HepG2 (cell line): ENCODE measurements at regions not wholly inside any gene's neighbourhood (a gene's known extent, or its start where the extent isn't known, plus 50 kb on each side); places are given as distances from the start of the nearest gene placed in this dataset.

Source experiments
- ATAC-seq: fragments of 200-7000 bp; cut with Tn5 transposase; 3 replicates; pipeline ENCODE4 v1.9.1; 2020; ENCODE audit warnings: mild to moderate bottlenecking, moderate library complexity
- BruUV-seq: library from RNA; stranded (reverse); fragments of 400-500 nt; replicated peaks from 2 replicates; lab custom pipeline; 2021; lab: Mats Ljungman, UMichigan
- CTCF ChIA-PET: fragments of 300-600 bp; formaldehyde crosslinking; extraction: SDS; loops from one replicate; lab custom pipeline; 2021; ENCODE audit warnings: low total read pairs, inconsistent platforms, low intra/inter-chr PET ratio; lab: Yijun Ruan, JAX
- POLR2A ChIA-PET: fragments of 350-600 bp; sonication (Branson Sonifier 250); formaldehyde crosslinking; loops from one replicate; lab custom pipeline; 2020; ENCODE audit warnings: antibody characterized with exemption, inconsistent platforms; lab: Yijun Ruan, JAX
- DNase-seq: peaks from one replicate; pipeline ENCODE4 v3.0.0-alpha.2; 2015; ENCODE audit warnings: low spot score
- FAIRE-seq: peaks from 3 replicates; lab custom pipeline; 2011; peaks lifted over from hg19 to GRCh38; lab: Jason Lieb, UNC
- H2AFZ ChIP-seq: one replicate; pipeline ENCODE4 v1.6.1; 2011; ENCODE audit warnings: low read length, inconsistent platforms
- H3K27ac ChIP-seq: fragments of 300-600 bp; 3 replicates; pipeline ENCODE4 v1.8.0; 2011; ENCODE audit warnings: mixed run types, mild to moderate bottlenecking, mixed read lengths, low read length, inconsistent platforms; ENCODE audit not compliant: insufficient read depth; ENCODE audit errors: extremely low read length
- H3K27me3 ChIP-seq, 2 experiments: fragments of 200-600 bp in 1 of 2; 2 replicates in 1 of 2; 3 replicates in 1 of 2; pipeline versions ENCODE4 v1.6.0 to v1.8.0; 2011; ENCODE audit warnings: low read length in 2 of 2, mild to moderate bottlenecking in 2 of 2, moderate library complexity in 2 of 2, inconsistent platforms in 1 of 2; ENCODE audit not compliant: insufficient read depth in 2 of 2, control insufficient read depth in 1 of 2
- H3K36me3 ChIP-seq, 2 experiments: fragments of 200-600 bp in 1 of 2; replicated peaks in 1 of 2; 2 replicates in 1 of 2; 3 replicates in 1 of 2; pipeline versions ENCODE4 v1.5.1 to v1.8.0; 2011; ENCODE audit warnings: low read length in 2 of 2, inconsistent platforms in 1 of 2; ENCODE audit not compliant: insufficient read depth in 2 of 2, control insufficient read depth in 1 of 2
- H3K4me1 ChIP-seq: 2 replicates; pipeline ENCODE4 v1.5.1; 2012; ENCODE audit warnings: low read length, inconsistent platforms; ENCODE audit not compliant: insufficient read depth
- H3K4me2 ChIP-seq: 2 replicates; pipeline ENCODE4 v1.6.0; 2011; ENCODE audit warnings: low read depth, low read length, inconsistent platforms
- H3K4me3 ChIP-seq, 3 experiments: fragments of 200-600 bp in 1 of 3; sonication (generic), shearing (Covaris generic) in 1 of 3; replicated peaks in 1 of 3; 2 replicates each; pipeline ENCODE4 v1.5.1; 2011 to 2016; ENCODE audit warnings: low read length in 3 of 3, inconsistent platforms in 2 of 3, low read depth in 2 of 3, mild to moderate bottlenecking in 2 of 3, control low read depth in 1 of 3, mixed read lengths in 1 of 3; ENCODE audit not compliant: insufficient read depth in 1 of 3
- H3K79me2 ChIP-seq: one replicate; pipeline ENCODE4 v1.6.1; 2011; ENCODE audit warnings: low read length, inconsistent platforms; ENCODE audit not compliant: insufficient read depth
- H3K9ac ChIP-seq: 2 replicates; pipeline ENCODE4 v1.6.0; 2011; ENCODE audit warnings: mild to moderate bottlenecking, low read depth, low read length, inconsistent platforms; ENCODE audit not compliant: insufficient read depth
- H3K9me3 ChIP-seq: 2 replicates; pipeline ENCODE4 v1.5.1; 2012; ENCODE audit warnings: mild to moderate bottlenecking, low read length
- H4K20me1 ChIP-seq: 2 replicates; pipeline ENCODE4 v1.6.0; 2011; ENCODE audit warnings: inconsistent platforms, mild to moderate bottlenecking, low read length, moderate library complexity; ENCODE audit not compliant: insufficient read depth
- CCDC6 ChIP-seq: sonication (generic); formaldehyde crosslinking; IDR thresholded peaks from 2 replicates; pipeline ENCODE4 v1.8.1; 2022; ENCODE audit warnings: mild to moderate bottlenecking, missing genetic modification reagents, moderate library complexity
- EP300 ChIP-seq, 3 experiments: sonication (generic) in 1 of 3; formaldehyde crosslinking in 1 of 3; IDR thresholded peaks; 2 replicates each; pipeline versions ENCODE4 v1.5.1 to v1.6.1; 2011 to 2020; ENCODE audit warnings: low read depth in 2 of 3, low read length in 2 of 3, borderline replicate concordance in 1 of 3, improper control_type of control experiment in 1 of 3, mild to moderate bottlenecking in 1 of 3, missing genetic modification reagents in 1 of 3, moderate library complexity in 1 of 3
- FOXA3 ChIP-seq: IDR thresholded peaks from 2 replicates; pipeline ENCODE4 v1.6.1; 2016; ENCODE audit warnings: missing genetic modification reagents, missing compliant biosample characterization
- GABPB1 ChIP-seq: IDR thresholded peaks from 2 replicates; pipeline ENCODE4 v1.6.1; 2016; ENCODE audit warnings: mild to moderate bottlenecking, missing genetic modification reagents, moderate library complexity, missing compliant biosample characterization
- HDAC1 ChIP-seq: sonication (generic); formaldehyde crosslinking; IDR thresholded peaks from 2 replicates; pipeline ENCODE4 v1.5.1; 2020; ENCODE audit warnings: mild to moderate bottlenecking, missing genetic modification reagents
- KLF12 ChIP-seq: sonication (generic); formaldehyde crosslinking; IDR thresholded peaks from 2 replicates; pipeline ENCODE4 v1.4.0; 2020; ENCODE audit warnings: missing genetic modification reagents, borderline replicate concordance
- KLF15 ChIP-seq: sonication (generic); formaldehyde crosslinking; IDR thresholded peaks from 2 replicates; pipeline ENCODE4 v1.8.1; 2023; ENCODE audit warnings: borderline replicate concordance, mild to moderate bottlenecking, inconsistent platforms, missing genetic modification reagents, mixed read lengths
- MBNL3 ChIP-seq: fragments of 250-450 bp; sonication (Bioruptor Pico); conservative IDR thresholded peaks from 2 replicates; pipeline ENCODE4 v1.8.0; 2022; ENCODE audit warnings: mild to moderate bottlenecking, inconsistent platforms
- NFKB2 ChIP-seq: sonication (generic); formaldehyde crosslinking; IDR thresholded peaks from 2 replicates; pipeline ENCODE4 v1.4.0; 2020; ENCODE audit warnings: missing genetic modification reagents, borderline replicate concordance
- TSC22D2 ChIP-seq: sonication (generic); formaldehyde crosslinking; IDR thresholded peaks from 2 replicates; pipeline ENCODE4 v1.5.1; 2020; ENCODE audit warnings: missing genetic modification reagents, mild to moderate bottlenecking, borderline replicate concordance
- ZNF34 ChIP-seq: sonication (generic); formaldehyde crosslinking; IDR thresholded peaks from 2 replicates; pipeline ENCODE4 v1.4.0; 2020; ENCODE audit warnings: mild to moderate bottlenecking, missing genetic modification reagents, borderline replicate concordance
- ZNF44 ChIP-seq: sonication (generic); formaldehyde crosslinking; IDR thresholded peaks from 2 replicates; pipeline ENCODE4 v1.5.1; 2020; ENCODE audit warnings: mild to moderate bottlenecking, missing genetic modification reagents
- WGBS: methylation state at CpG from one replicate; pipeline ENCODE4 v1.1.6; 2017; ENCODE audit warnings: low lambda C conversion rate; 5-methylcytosine and 5-hydroxymethylcytosine counted together
- in situ Hi-C: cut with HindIII; loops from 2 replicates; pipeline ENCODE4 v1.10.0; 2017; ENCODE audit warnings: low pct_unique_long_range_greater_than_20kb; ENCODE audit not compliant: extremely low pct_ligation_motif_present
- intact Hi-C: fragments of 100-400 bp; cut with micrococcal nuclease; formaldehyde crosslinking; loops from one replicate; pipeline ENCODE4 v1.10.0; 2022; ENCODE audit not compliant: unreplicated experiment
- TF ChIP-seq, protein P1 (sequence below): IDR thresholded peaks from 2 replicates; pipeline ENCODE4 v1.6.1; 2016; ENCODE audit warnings: missing compliant biosample characterization, missing genetic modification reagents, borderline replicate concordance
- TF ChIP-seq, protein P2 (sequence below): sonication (generic); formaldehyde crosslinking; IDR thresholded peaks from 2 replicates; pipeline ENCODE4 v1.4.0; 2020; ENCODE audit warnings: missing genetic modification reagents

DNA sequence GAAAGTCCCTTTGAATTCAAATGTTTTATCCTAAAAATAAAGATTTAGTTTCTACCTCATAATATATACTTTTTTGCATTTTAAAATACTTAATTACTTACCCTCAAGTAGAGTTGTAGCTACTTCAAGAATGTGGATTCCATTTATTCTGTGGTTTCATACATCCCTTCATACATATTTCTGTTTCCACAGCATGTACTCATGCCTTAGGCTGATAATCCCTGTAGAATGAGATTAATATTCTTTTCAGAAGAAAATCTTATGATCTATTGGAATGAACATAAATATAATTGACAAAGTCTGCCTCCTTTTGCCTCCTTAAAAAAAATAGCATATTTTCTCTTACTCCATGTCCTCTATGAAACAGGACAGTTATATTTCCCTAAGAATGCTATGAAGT, 465.7 kb downstream of the DTWD2 start:
- FAIRE-seq: no peak
- H3K9ac ChIP-seq: no peak overlapping the region
- CTCF ChIA-PET: no interaction called here
- in situ Hi-C loops: no loop called here
- no peaks in the 10 kb centered on the region for H4K20me1 ChIP-seq
- H2AFZ ChIP-seq: no peak overlapping the region
- no peak overlapping the region for H3K4me3 ChIP-seq
- H3K27ac ChIP-seq: no peak overlapping the region
- no peak overlapping the region for H3K4me2 ChIP-seq
- BruUV-seq: no TSS peak
- no peaks in the 10 kb centered on the region for H3K9me3 ChIP-seq
- H3K79me2 ChIP-seq: no peaks in the 10 kb centered on the region
- POLR2A ChIA-PET: no interaction called here
- ATAC-seq: no peak
- no peak for DNase-seq
- H3K27me3 ChIP-seq: no peaks in the 10 kb centered on the region
- H3K4me1 ChIP-seq: no peaks in the 10 kb centered on the region
- TF ChIP-seq MBNL3 (CRISPR knock-in tag) (no peak), ZNF44 (CRISPR knock-in tag) (no peak), KLF15 (CRISPR knock-in tag) (no peak), ZNF34 (CRISPR knock-in tag) (no peak), CCDC6 (CRISPR knock-in tag) (no peak), TSC22D2 (no peak), FOXA3 (CRISPR knock-in tag) (no peak)
- intact Hi-C loops: no loop called here
- H3K36me3 ChIP-seq: no peaks in the 10 kb centered on the region

DNA sequence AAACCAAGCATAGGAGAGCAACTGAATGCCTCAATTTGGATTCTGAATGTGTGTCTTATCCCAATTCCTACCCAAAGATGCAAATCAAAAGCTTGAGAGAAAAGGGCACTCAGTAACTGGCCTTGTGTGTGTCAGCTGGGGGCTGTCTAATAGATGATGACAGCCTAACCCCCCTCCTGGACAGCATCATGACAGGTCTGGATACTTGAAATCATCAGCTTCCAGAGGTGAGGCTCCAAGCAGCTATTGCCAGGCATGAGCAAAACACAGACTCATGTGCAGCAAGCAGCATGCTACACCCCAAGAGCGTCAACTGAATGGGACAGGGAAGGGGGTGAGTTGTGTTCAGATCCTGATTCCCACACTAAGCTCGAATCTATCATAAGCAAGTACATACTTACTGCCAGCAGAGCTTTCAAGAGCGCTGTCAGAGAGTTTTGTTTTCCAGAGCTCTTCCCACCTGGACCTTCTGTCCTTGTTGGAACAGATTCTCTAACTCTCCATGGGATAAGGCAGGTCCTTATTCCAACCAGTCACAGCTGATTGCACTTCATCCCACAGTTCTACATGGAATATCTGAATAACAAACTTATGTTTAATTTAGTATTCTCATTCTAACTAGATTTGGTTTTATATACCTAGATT, 467.5 kb downstream of the DTWD2 start:
- no peak for ATAC-seq
- no TSS peak for BruUV-seq
- H3K9ac ChIP-seq: no peak overlapping the region
- no peaks in the 10 kb centered on the region for H3K4me1 ChIP-seq
- H3K79me2 ChIP-seq: no peaks in the 10 kb centered on the region
- no peak overlapping the region for H2AFZ ChIP-seq
- no peak for FAIRE-seq
- CTCF ChIA-PET: no interaction called here
- H3K4me2 ChIP-seq: no peak overlapping the region
- H4K20me1 ChIP-seq: no peaks in the 10 kb centered on the region
- no peaks in the 10 kb centered on the region for H3K36me3 ChIP-seq
- in situ Hi-C loops: no loop called here
- H3K27me3 ChIP-seq: no peaks in the 10 kb centered on the region
- H3K9me3 ChIP-seq: no peaks in the 10 kb centered on the region
- H3K4me3 ChIP-seq: no peak overlapping the region
- H3K27ac ChIP-seq: no peak overlapping the region
- no peak for DNase-seq
- POLR2A ChIA-PET: no interaction called here
- intact Hi-C loops: no loop called here
- 0% methylated on average over 1 of the region's 3 CpGs for WGBS
- TF ChIP-seq HDAC1 (CRISPR knock-in tag) (no peak), KLF12 (CRISPR knock-in tag) (no peak), EP300 (IDR thresholded peaks at IDR 0.05; ENCODE audit: low read depth in 2 of 2, low read length in 2 of 2) (no peak), EP300 (CRISPR knock-in tag; IDR thresholded peaks at IDR 0.05; ENCODE audit: borderline replicate concordance) (no peak), GABPB1 (CRISPR knock-in tag) (no peak), NFKB2 (no peak)
- TF ChIP-seq, protein P1, sequence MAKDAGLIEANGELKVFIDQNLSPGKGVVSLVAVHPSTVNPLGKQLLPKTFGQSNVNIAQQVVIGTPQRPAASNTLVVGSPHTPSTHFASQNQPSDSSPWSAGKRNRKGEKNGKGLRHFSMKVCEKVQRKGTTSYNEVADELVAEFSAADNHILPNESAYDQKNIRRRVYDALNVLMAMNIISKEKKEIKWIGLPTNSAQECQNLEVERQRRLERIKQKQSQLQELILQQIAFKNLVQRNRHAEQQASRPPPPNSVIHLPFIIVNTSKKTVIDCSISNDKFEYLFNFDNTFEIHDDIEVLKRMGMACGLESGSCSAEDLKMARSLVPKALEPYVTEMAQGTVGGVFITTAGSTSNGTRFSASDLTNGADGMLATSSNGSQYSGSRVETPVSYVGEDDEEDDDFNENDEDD (CRISPR knock-in tag): no peak
- TF ChIP-seq, protein P2, sequence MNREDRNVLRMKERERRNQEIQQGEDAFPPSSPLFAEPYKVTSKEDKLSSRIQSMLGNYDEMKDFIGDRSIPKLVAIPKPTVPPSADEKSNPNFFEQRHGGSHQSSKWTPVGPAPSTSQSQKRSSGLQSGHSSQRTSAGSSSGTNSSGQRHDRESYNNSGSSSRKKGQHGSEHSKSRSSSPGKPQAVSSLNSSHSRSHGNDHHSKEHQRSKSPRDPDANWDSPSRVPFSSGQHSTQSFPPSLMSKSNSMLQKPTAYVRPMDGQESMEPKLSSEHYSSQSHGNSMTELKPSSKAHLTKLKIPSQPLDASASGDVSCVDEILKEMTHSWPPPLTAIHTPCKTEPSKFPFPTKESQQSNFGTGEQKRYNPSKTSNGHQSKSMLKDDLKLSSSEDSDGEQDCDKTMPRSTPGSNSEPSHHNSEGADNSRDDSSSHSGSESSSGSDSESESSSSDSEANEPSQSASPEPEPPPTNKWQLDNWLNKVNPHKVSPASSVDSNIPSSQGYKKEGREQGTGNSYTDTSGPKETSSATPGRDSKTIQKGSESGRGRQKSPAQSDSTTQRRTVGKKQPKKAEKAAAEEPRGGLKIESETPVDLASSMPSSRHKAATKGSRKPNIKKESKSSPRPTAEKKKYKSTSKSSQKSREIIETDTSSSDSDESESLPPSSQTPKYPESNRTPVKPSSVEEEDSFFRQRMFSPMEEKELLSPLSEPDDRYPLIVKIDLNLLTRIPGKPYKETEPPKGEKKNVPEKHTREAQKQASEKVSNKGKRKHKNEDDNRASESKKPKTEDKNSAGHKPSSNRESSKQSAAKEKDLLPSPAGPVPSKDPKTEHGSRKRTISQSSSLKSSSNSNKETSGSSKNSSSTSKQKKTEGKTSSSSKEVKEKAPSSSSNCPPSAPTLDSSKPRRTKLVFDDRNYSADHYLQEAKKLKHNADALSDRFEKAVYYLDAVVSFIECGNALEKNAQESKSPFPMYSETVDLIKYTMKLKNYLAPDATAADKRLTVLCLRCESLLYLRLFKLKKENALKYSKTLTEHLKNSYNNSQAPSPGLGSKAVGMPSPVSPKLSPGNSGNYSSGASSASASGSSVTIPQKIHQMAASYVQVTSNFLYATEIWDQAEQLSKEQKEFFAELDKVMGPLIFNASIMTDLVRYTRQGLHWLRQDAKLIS (CRISPR knock-in tag): no peak
